GM19035 (cell line): ENCODE measurements at regions not wholly inside any gene's neighbourhood (a gene's known extent, or its start where the extent isn't known, plus 50 kb on each side); places are given as distances from the start of the nearest gene placed in this dataset.
"Not testable (repeated sequence)": the region's sequence is repeated elsewhere in the genome, so short reads cannot be mapped to it uniquely, and the experiment has no call there.

Experiments
- ATAC-seq: cut with Tn5 transposase; IDR thresholded peaks from one replicate; pipeline ENCODE4 v1.9.1; 2021; ENCODE audit not compliant: unreplicated experiment

GRCh38 chr14:19120383-19120782 lies 153.1 kb downstream of the POTEM start:
- not testable (repeated sequence) for ATAC-seq

DNA sequence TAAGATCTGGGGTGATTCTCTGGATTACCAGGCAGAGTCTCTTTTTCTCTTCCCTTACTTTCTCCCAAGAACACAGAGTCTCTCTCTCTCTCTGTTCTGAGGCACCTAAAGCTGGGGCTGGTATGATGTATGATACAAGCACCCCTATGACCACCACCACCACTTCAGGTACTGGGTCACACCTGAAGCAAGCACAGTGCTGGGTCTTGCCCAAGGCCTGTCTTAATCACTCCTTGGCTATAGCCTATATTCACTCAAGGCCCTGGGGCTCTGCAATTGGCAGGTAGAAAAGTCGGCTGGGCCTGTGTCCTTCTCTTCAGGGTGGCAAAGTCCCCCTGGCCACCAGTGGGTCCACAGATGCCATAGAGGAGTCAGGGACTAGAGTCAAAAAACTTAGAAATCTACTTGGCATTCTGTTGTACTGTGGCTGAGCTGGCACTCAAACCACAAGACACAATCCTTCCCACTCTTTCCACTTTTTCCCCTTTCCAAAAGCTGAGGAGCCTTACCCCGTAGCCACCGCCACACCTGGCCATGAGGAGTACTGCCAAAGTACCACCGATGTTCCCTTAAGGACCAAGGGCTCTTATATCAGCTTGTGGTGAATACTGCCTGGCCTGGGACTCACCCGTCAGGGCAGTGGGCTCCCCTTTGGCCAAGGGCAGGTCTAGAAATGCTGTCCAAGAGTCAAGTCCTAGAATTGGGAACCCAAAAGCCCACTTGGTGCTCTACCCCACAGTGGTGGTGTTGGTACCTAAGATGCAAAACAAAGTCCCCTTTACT lies 159.2 kb downstream of the POTEM start:
- ATAC-seq, result not testable (repeated sequence)

DNA sequence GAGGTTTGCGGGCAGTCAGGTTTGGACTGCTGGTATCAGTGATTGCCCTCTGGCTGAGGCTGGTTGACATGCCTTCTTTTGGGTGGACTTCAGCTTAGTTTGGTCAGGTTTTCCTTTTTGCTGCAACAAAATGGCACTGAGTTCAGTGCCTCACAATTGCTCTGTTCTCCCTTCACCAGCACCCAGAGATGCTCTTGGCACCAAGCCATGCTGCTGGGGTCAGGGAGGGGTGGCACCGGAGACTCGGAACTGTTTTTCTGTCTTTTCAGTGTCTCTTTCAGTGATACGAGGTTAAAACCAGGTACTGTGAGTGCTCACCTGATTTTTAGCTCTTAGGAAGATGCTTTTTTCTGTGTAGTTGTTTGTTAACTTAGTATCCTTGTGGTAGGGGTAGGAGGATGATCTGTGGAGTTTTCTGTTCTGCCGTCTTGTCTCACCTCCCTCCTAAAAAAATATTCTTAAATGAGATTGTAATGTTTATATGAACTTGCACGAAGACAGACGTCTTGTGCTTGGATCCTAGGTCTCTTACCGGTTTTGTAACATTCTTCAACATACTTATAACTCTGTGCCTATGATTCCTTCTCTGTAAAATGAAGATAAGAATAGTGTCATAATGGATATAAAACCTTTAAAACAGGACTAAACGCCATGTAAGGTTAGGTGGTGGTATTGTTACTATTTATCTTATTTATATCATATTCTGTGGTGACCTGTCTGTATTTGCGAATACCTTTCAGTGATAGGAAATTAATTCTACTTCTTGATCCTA lies 160.6 kb downstream of the POTEM start:
- ATAC-seq, result not testable (repeated sequence)

GRCh38 chr14:19131553-19131952 lies 164.3 kb downstream of the POTEM start:
- not testable (repeated sequence) for ATAC-seq

DNA sequence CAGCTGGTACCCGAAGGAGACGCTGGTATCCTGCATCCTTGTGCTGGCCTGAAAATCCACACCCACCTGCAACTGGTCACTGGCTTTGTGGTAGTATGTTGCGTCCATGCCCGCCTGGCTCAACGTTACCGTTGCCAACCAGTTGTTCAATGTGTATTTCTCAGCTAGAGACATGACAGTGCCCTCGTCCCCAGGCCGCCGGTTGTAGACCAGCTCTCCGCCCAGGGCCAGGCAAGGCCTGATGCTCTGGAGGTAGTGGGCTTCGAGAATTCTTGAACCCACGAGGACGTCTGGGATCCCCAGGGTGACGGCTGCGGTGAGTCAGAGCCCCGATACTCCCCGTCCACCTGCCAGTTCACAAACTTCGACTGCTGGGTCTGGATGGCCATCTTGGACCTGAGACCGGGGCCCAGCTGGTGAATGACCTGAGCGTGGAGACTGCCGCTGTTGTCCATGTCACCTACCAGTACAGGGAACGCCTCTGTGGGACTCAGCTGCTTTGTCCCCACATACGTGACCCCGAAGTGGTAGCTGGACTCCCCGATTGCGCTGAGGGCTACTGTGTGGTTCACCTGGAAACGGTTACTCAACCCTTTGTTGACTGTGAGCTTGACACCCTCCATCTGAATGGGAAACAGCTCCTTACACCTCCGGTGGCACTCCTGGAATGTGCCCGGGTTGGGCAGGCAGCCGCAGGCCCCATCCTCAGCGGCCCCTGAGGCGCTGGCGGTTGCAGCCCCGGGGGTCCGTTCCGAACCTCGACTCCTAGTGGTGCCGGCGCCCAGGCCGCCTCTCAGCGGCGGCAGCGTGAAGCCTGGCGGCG lies 165.0 kb downstream of the POTEM start:
- ATAC-seq, result not testable (repeated sequence)

GRCh38 chr14:19132836-19133120 lies 165.5 kb downstream of the POTEM start:
- ATAC-seq, result not testable (repeated sequence)

GRCh38 chr14:19157106-19157709 lies 190.0 kb downstream of the POTEM start:
- not testable (repeated sequence) for ATAC-seq

DNA sequence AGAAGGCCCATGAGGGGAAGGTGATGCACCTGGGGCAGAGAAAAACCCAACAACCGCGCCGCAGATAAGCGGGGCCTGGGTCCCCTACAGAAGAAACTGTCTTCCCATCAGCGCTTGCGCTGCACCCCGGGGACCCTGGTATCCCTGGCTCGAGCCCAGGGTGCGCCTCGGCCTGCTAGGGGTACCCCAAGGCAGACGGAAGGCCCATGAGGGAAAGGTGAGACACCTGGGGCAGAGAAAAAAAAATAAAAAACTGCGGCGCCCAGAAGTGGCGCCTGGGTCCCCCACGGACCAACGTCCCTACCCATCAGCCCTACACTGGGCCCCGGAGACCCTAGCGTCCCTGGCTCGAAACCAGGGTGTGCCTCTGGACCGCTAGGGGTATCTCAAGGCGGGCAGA lies 190.8 kb downstream of the POTEM start:
- not testable (repeated sequence) for ATAC-seq

DNA sequence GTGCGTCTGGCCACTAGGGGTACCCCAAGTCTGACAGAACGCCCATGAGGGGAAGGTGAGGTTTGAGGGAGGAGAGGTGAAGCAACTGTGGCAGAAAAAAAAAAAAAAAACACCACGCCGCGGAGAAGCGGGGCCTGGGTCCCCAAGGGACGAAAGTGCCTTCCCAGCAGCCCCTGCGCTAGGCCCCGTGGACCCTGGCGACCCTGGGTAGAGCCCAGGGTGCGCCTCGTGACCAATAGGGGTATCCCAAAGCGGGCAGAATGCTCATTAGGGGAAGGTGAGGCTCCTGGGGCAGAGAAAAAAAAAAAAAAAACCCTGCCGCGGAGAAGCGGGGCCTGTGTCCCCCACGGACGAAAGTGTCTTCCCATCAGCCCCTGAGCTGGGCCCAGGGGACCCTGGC lies 191.4 kb downstream of the POTEM start:
- ATAC-seq, result not testable (repeated sequence)

DNA sequence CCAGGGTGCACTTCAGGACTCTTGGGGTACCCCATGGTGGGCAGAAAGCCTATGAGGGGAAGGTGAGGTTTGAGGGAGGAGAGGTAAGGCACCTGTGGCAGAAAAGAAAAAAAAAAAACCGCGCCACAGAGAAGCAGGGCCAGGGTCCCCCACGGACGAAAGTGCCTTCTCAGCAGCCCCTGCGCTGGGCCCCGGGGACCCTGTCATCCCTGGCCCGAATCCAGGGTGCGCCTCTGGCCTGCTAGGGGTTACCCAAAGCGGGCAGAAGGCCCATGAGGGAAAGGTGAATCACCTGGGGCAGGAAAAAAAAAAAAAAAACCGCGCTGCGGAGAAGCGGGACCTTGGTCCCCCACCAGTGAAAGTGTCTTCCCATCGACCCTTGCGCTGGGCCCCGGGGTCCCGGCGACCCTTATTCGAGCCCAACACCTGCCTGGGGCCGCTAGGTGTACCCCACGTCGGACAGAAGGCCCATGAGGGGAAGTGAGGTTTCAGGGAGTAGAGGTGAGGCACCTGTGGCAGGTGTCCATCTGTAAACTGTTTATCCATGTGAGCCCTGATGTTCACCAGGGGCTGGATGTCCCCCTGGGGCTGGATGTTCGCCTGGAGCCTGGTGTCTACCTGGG lies 191.9 kb downstream of the POTEM start:
- not testable (repeated sequence) for ATAC-seq

- ATAC-seq, result not testable (repeated sequence)
These were observed 193.1 kb downstream of the POTEM start for GRCh38 chr14:19160379-19160778.

GRCh38 chr14:19161251-19162033 lies 194.2 kb downstream of the POTEM start:
- ATAC-seq, result not testable (repeated sequence)

DNA sequence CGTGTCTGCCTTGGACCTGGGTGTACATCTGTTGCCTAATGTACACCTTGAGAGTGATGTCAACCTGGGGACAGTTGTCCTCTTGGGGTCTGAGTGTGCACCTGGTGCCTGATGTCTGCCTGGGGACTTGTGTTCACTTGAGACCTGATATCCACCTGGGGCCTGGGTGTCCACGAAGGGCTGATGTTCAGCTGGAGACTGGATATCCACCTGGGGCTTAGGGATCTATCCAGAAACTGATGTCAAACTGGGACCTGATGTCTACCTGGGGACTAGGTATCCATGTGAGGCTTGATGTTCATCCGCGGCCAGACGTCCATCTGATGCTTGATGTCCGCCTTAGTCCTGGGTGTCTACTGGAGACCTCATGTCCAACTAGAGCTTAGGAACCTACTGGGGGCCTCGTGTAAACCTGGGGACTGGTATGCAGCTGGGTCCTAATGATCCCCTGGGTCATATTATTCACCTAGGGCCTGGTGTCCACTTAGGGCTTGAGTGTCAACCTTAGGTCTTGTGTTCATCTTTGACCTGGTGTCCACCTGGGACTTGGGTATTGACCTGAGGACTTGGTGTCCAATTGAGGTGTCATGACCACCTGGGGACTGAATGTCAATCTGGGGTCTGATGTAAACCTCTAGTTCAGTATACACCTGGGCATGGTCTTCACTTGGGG lies 194.9 kb downstream of the POTEM start:
- not testable (repeated sequence) for ATAC-seq

DNA sequence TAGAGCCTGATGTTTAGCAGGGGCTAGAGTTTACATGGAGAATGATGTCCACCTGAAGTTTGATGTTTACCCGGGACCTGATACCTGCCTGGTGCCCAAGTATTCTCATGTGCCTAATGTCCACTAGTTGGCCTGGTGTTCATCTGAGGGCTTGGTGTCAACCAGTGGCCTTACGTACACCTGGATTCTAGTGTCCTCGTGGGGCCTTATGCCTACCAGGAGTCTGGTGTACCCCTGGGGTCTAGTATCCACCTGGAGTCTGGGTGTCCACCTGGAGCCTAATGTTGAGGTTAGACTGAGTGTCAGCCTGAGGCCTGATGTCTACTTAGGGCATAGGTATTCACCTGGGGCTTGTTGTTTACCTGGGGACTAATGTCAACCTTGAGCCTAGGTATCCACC lies 195.7 kb downstream of the POTEM start:
- not testable (repeated sequence) for ATAC-seq

DNA sequence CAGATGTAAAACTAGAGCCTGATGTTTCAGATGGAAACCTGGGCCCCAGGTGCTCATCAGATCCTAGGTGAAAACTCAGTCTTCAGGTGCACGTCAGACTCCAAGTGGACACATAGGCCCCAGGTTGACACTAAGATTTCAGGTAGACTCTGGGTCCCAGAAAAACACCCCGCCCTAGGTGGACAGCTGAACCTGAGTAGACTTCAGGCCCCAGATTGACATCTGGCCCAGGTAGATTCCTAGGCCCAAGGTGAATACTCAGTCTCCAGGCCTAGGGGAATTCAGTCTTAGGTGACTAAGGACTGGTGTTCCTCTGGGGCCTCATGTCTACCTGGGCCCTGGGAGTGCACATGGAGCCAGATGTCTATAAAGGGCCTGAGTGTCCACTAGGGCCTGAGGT lies 196.7 kb downstream of the POTEM start:
- ATAC-seq, result not testable (repeated sequence)

DNA sequence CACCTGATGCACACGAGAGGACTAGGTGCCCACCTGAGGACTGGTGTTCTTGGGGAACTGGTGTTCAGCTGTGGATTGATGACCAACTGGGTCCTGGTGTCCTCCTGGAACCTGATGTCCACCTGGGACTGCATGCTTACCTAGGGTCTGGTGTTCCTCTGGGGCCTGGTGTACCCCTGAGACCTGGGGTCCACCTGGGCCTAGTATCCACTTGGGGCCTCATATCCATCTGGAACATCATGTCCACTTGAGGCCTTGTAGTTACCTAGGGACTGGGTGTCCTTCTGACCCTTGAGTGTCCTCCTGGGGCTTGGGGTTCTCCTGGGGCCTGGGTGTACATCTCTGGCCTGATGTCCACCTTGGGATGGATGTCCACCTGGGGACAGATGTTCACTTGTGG lies 197.2 kb downstream of the POTEM start:
- ATAC-seq, result not testable (repeated sequence)

- ATAC-seq, result not testable (repeated sequence)
These were observed 198.8 kb downstream of the POTEM start for GRCh38 chr14:19166056-19166455.

DNA sequence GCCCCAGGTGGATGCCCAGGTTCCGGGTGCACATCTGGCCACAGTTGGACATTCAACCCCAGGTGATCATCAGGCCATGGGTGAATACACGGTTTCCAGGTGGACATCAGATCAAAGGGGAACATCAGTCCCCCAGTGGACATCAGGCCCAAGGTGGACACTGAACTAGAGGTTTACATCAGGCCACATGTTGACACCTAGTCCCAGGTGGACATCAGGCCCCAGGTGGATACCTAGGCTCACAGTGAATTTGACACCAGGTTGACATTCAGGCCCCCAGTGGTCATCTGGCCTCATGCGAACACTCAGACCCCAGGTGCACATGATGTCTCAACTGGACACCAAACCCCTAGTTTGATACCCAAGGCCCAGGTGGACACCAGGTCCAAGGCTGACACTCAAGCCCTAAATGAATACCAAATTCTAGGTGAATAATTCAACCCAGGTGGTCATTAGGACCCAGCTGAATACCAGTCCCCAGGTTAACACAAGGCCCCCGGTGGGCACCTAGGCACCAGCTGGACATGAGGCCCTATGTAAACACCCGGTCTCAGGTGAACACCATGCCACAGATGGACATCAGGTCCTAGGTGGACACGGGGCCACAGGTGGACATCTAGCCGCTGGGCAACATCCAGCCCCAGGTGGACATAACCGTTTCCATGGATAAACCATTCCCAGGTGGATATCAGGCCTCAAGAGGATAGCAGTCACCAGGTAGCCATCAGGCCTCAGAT lies 200.4 kb downstream of the POTEM start:
- ATAC-seq, result not testable (repeated sequence)
